ENCODE measurements at regions not wholly inside any gene's neighbourhood (a gene's known extent, or its start where the extent isn't known, plus 50 kb on each side); places are given as distances from the start of the nearest gene placed in this dataset.

DNA sequence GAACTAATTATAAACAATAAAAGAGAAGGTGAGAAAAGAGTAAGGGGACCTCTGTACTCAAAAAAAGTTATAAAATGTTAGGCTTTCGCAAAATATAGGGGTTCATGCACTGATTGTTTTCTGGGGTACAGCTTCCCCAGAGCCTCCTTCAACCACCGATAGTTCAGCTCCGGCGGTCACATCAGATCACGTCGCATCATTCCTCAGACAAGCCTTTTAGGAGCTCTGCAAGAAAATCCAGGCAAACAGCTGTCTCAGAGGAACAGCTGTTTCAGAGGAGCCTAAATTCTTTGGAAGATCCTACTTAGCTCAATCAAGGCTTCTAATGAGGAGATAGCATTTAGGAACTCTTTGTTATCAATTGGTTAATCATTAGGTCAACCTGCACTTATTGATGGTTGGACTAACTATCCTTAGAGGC lies 78.7 kb downstream of the MYCN start:
- no peak overlapping the region for H3K23ac ChIP-seq (ENCODE audit: insufficient read length)
- no peaks in the 10 kb centered on the region for H3K79me2 ChIP-seq (ENCODE audit: control insufficient read depth in 1 of 2, insufficient read depth in 2 of 2, low read length in 2 of 2)
- no peak overlapping the region for H4K91ac ChIP-seq (replicated peaks; ENCODE audit: insufficient read length, low read length)
- ChIA-PET CTCF (ENCODE audit: partially characterized antibody) (interaction anchor here (15.6 kb wide), 1 partner anchor 14 kb away, joined by 120 read pairs; no protein-coding TSS in a partner anchor), POLR2A (ENCODE audit: partially characterized antibody) (interaction anchor here (0.9 kb wide), 1 partner anchor 77 kb away, joined by 3 read pairs; no protein-coding TSS in a partner anchor)
- no peak overlapping the region for H4K8ac ChIP-seq (ENCODE audit: extremely low read depth, insufficient read depth, low read length)
- no peak overlapping the region for H2BK20ac ChIP-seq (ENCODE audit: low read length)
- no peak overlapping the region for H3K9ac ChIP-seq (replicated peaks in 1 of 4; ENCODE audit: extremely low read depth in 1 of 4, low read depth in 3 of 4, low read length in 3 of 4)
- no peak overlapping the region for H2AFZ ChIP-seq (ENCODE audit: low read length)
- H3K4me1 ChIP-seq (replicated peaks in 1 of 4; ENCODE audit: control insufficient read depth in 3 of 4, insufficient read depth in 4 of 4, low read length in 3 of 4) = peaks cover 4 to 19% (median 8%) of the 10 kb centered on the region in 4 experiments; a peak in 6 of 7 replicates
- H3K23me2 ChIP-seq (ENCODE audit: low read depth, low read length) = 0 out of 2 replicates have a peak, but pooled peaks cover 3% of the 10 kb centered on the region
- no peak overlapping the region for H3K4me2 ChIP-seq (ENCODE audit: insufficient read depth in 1 of 2, low read depth in 2 of 2, low read length in 2 of 2)
- H2BK120ac ChIP-seq (replicated peaks; ENCODE audit: low read depth, low read length) = no peak overlapping the region
- H2BK5ac ChIP-seq (ENCODE audit: low read depth, low read length) = no peak overlapping the region
- no peak for DNase-seq (ENCODE audit: low read depth in 1 of 2, low spot score in 2 of 2)
- no peak overlapping the region for H3K18ac ChIP-seq (ENCODE audit: extremely low read depth, low read length)
- no peaks in the 10 kb centered on the region for H3K9me3 ChIP-seq (ENCODE audit: insufficient read depth in 2 of 2, low read depth in 1 of 2, low read length in 1 of 2)
- no peaks in the 10 kb centered on the region for H3K27me3 ChIP-seq (replicated peaks in 1 of 4; ENCODE audit: control insufficient read depth in 3 of 4, extremely low read depth in 1 of 4, insufficient read depth in 3 of 4, low read length in 3 of 4)
- WGBS, 2 experiments (ENCODE audit: extremely low coverage in 1 of 2, insufficient coverage in 1 of 2, insufficient read length in 1 of 2, insufficient replicate concordance in 2 of 2, low coverage in 1 of 2, low lambda C conversion rate in 2 of 2, missing lambda C conversion rate in 1 of 2) = 95% methylated on average over 6 of the region's 6 CpGs; no CpG with 5 or more reads in 1 of the 2 experiments
- no peak for FAIRE-seq
- no peaks in the 10 kb centered on the region; the same call in 1 of the 2 replicates for H3K79me1 ChIP-seq (ENCODE audit: low read depth, low read length)
- no peaks in the 10 kb centered on the region for H4K20me1 ChIP-seq (replicated peaks in 1 of 2; ENCODE audit: control insufficient read depth in 1 of 2, insufficient read depth in 2 of 2, low read length in 2 of 2)
- H3K4me3 ChIP-seq (ENCODE audit: extremely low read depth in 1 of 4, insufficient read depth in 2 of 4, low read depth in 3 of 4, low read length in 4 of 4) = no peak overlapping the region
- no peak overlapping the region for H3K4ac ChIP-seq (replicated peaks; ENCODE audit: insufficient read length, low read depth, low read length)
- H3K36me3 ChIP-seq (ENCODE audit: control insufficient read depth in 2 of 4, insufficient read depth in 4 of 4, low read length in 3 of 4) = no peaks in the 10 kb centered on the region
- no peak overlapping the region for H3K56ac ChIP-seq (replicated peaks; ENCODE audit: insufficient read length, low read depth, low read length)
- no peak overlapping the region for H2AK5ac ChIP-seq (ENCODE audit: low read depth, low read length)
- H2BK15ac ChIP-seq (ENCODE audit: low read length) = no peak overlapping the region
- no peak overlapping the region for H4K5ac ChIP-seq (ENCODE audit: insufficient read length, low read depth, low read length)
- no peak overlapping the region for H3K14ac ChIP-seq (ENCODE audit: insufficient read length)
- no peak overlapping the region for H2BK12ac ChIP-seq (ENCODE audit: low read depth, low read length)
- H3K27ac ChIP-seq (ENCODE audit: low read depth, low read length) = no peak overlapping the region
- TF ChIP-seq KDM1A (IDR thresholded peaks at IDR 0.05; ENCODE audit: borderline replicate concordance, low read length) (no peak), PHF8 (conservative IDR thresholded peaks at IDR 0.05; ENCODE audit: low read depth, low read length) (no peak), RFX5 (IDR thresholded peaks at IDR 0.05; ENCODE audit: borderline replicate concordance, low read depth, low read length) (no peak)

Data from H1 (cell line).